ENCODE measurements at regions not wholly inside any gene's neighbourhood (a gene's known extent, or its start where the extent isn't known, plus 50 kb on each side); places are given as distances from the start of the nearest gene placed in this dataset.

- no peak for DNase-seq
Observed at GRCh38 chr7:441684-442421, 77.8 kb downstream of the PDGFA start.

- DNase-seq = no peak
Observed at GRCh38 chr7:442457-442856, 77.2 kb downstream of the PDGFA start.

- no peak for DNase-seq
Observed at GRCh38 chr7:443279-443833, 76.3 kb downstream of the PDGFA start.

GRCh38 chr7:444606-445005, 75.0 kb downstream of the PDGFA start:
- DNase-seq = no peak

GRCh38 chr7:445020-445419, 74.6 kb downstream of the PDGFA start:
- DNase-seq = no peak

- DNase-seq = no peak
Observed at GRCh38 chr7:445563-446288, 73.9 kb downstream of the PDGFA start.

- DNase-seq = no peak
Observed at GRCh38 chr7:446289-446935, 73.2 kb downstream of the PDGFA start.

All from fibroblast of skin of abdomen (primary cell).